ENCODE measurements at regions not wholly inside any gene's neighbourhood (a gene's known extent, or its start where the extent isn't known, plus 50 kb on each side); places are given as distances from the start of the nearest gene placed in this dataset.

GRCh38 chr6:137758661-137759060, 108.4 kb upstream of the TNFAIP3 start:
- DNase-seq (ENCODE audit: low spot score) = no peak

- no peak for DNase-seq (ENCODE audit: low spot score)
Measured at GRCh38 chr6:137759624-137760023, 107.4 kb upstream of the TNFAIP3 start.

GRCh38 chr6:137761072-137761471, 106.0 kb upstream of the TNFAIP3 start:
- DNase-seq (ENCODE audit: low spot score) = no peak

GRCh38 chr6:137761487-137761886, 105.6 kb upstream of the TNFAIP3 start:
- no peak for DNase-seq (ENCODE audit: low spot score)

GRCh38 chr6:137762168-137763090, 104.6 kb upstream of the TNFAIP3 start:
- no peak for DNase-seq (ENCODE audit: low spot score)

- DNase-seq (ENCODE audit: low spot score) = peak; percentile 22
Measured at GRCh38 chr6:137763436-137763835, 103.6 kb upstream of the TNFAIP3 start.

- DNase-seq (ENCODE audit: low spot score) = peak; percentile 55
Measured at GRCh38 chr6:137763886-137764285, 103.2 kb upstream of the TNFAIP3 start.

- DNase-seq (ENCODE audit: low spot score) = peak; percentile 97
Measured at GRCh38 chr6:137764464-137764863, 102.6 kb upstream of the TNFAIP3 start.

GRCh38 chr6:137765059-137765458, 102.0 kb upstream of the TNFAIP3 start:
- DNase-seq (ENCODE audit: low spot score) = peak; percentile 85

GRCh38 chr6:137766596-137767370, 100.3 kb upstream of the TNFAIP3 start:
- DNase-seq (ENCODE audit: low spot score) = no peak

- DNase-seq (ENCODE audit: low spot score) = no peak
Measured at GRCh38 chr6:137767465-137767864, 99.6 kb upstream of the TNFAIP3 start.

GRCh38 chr6:137767911-137768690, 99.0 kb upstream of the TNFAIP3 start:
- DNase-seq (ENCODE audit: low spot score) = peak; percentile 51

- no peak for DNase-seq (ENCODE audit: low spot score)
Measured at GRCh38 chr6:137768935-137769334, 98.1 kb upstream of the TNFAIP3 start.

- DNase-seq (ENCODE audit: low spot score) = no peak
Measured at GRCh38 chr6:137769797-137770362, 97.2 kb upstream of the TNFAIP3 start.

GRCh38 chr6:137772541-137773250, 94.4 kb upstream of the TNFAIP3 start:
- DNase-seq (ENCODE audit: low spot score) = no peak

- peak; percentile 59 for DNase-seq (ENCODE audit: low spot score)
Measured at GRCh38 chr6:137775227-137775626, 91.8 kb upstream of the TNFAIP3 start.

- DNase-seq (ENCODE audit: low spot score) = no peak
Measured at GRCh38 chr6:137775720-137776119, 91.3 kb upstream of the TNFAIP3 start.

GRCh38 chr6:137776256-137776655, 90.8 kb upstream of the TNFAIP3 start:
- DNase-seq (ENCODE audit: low spot score) = no peak

GRCh38 chr6:137776786-137777686, 90.0 kb upstream of the TNFAIP3 start:
- no peak for DNase-seq (ENCODE audit: low spot score)

GRCh38 chr6:137777687-137778075, 89.4 kb upstream of the TNFAIP3 start:
- DNase-seq (ENCODE audit: low spot score) = no peak

All from kidney tubule cell (primary cell).